Type B pancreatic cell (in vitro differentiated cells): ENCODE measurements at regions not wholly inside any gene's neighbourhood (a gene's known extent, or its start where the extent isn't known, plus 50 kb on each side); places are given as distances from the start of the nearest gene placed in this dataset.
A peak's percentile ranks its signal among the peaks of the same experiment; 100 is the strongest.

Experiments used
- DNase-seq: peaks from one replicate; pipeline ENCODE4 v3.0.0; 2021; ENCODE audit warnings: mixed read lengths; ENCODE audit not compliant: unreplicated experiment; ENCODE audit errors: extremely low spot score
- H3K27ac Mint-ChIP-seq: 2 replicates; pipeline ENCODE4 v1.8.0; 2021; ENCODE audit warnings: mild to moderate bottlenecking, mixed read lengths
- H3K27me3 Mint-ChIP-seq: 2 replicates; pipeline ENCODE4 v1.8.0; 2021; ENCODE audit warnings: mixed read lengths
- H3K36me3 Mint-ChIP-seq: 2 replicates; pipeline ENCODE4 v1.8.0; 2021; ENCODE audit warnings: mixed read lengths
- H3K4me1 Mint-ChIP-seq: one replicate; pipeline ENCODE4 v1.8.0; 2021; ENCODE audit warnings: mixed read lengths; ENCODE audit not compliant: unreplicated experiment
- H3K4me3 Mint-ChIP-seq: 2 replicates; pipeline ENCODE4 v1.8.0; 2021; ENCODE audit warnings: mild to moderate bottlenecking, mixed read lengths
- H3K9me3 Mint-ChIP-seq: 2 replicates; pipeline ENCODE4 v1.8.0; 2021; ENCODE audit warnings: mixed read lengths
- CTCF ChIP-seq: fragments of 200-600 bp; sonication (generic); conservative IDR thresholded peaks from 2 replicates; pipeline ENCODE4 v1.5.0; 2021; ENCODE audit warnings: antibody characterized with exemption, mild to moderate bottlenecking

DNA sequence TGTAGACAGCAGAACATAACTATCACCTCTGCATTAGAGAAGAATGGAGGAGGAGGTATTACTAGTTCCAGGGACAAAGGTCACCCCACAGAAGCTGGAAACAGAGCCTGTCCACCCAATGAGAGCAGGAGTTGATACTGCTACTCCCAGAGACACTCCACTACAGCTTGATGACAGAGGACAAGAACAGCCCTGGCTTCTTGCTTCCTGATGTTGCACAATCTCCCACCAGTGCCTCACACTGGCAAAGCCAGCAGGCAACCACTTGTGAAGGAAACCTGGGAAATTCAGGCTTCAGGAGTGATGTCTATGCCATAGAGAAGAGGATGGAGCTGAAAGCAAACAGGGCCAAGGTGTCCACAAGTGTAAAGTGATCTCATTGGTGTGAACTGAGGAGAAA, 78.0 kb upstream of the POU1F1 start:
- Mint-ChIP-seq H3K27me3 (no peaks in the 10 kb centered on the region), H3K36me3 (no peaks in the 10 kb centered on the region), H3K9me3 (no peaks in the 10 kb centered on the region), H3K4me1 (peaks cover 3% of the 10 kb centered on the region), H3K27ac (no peak overlapping the region), H3K4me3 (no peak overlapping the region)
- no peak for DNase-seq
- no peak for TF ChIP-seq CTCF

DNA sequence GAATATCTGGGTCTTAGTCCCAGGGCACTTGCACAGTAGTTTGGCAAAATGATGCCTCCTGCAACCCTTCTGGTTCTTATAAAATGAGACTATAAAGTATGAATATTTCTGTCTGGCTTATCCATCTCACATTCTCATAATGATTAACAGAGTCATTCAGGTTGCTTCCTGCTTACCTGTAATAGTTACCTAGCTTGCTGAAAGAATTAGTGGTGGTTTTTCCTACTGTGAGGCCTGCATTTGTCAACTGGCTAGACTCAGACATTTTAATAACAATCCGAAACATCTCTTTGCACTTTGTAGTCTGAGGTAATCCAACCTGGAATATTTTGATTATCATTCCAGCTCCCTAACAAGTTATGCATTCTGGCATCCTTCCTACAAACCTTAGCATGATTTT, 75.6 kb upstream of the POU1F1 start:
- H3K36me3 Mint-ChIP-seq: no peaks in the 10 kb centered on the region
- no peak overlapping the region for H3K27ac Mint-ChIP-seq
- peaks cover 3% of the 10 kb centered on the region for H3K4me1 Mint-ChIP-seq
- no peak for DNase-seq
- TF ChIP-seq CTCF: no peak
- H3K27me3 Mint-ChIP-seq: no peaks in the 10 kb centered on the region
- no peak overlapping the region for H3K4me3 Mint-ChIP-seq
- no peaks in the 10 kb centered on the region for H3K9me3 Mint-ChIP-seq

DNA sequence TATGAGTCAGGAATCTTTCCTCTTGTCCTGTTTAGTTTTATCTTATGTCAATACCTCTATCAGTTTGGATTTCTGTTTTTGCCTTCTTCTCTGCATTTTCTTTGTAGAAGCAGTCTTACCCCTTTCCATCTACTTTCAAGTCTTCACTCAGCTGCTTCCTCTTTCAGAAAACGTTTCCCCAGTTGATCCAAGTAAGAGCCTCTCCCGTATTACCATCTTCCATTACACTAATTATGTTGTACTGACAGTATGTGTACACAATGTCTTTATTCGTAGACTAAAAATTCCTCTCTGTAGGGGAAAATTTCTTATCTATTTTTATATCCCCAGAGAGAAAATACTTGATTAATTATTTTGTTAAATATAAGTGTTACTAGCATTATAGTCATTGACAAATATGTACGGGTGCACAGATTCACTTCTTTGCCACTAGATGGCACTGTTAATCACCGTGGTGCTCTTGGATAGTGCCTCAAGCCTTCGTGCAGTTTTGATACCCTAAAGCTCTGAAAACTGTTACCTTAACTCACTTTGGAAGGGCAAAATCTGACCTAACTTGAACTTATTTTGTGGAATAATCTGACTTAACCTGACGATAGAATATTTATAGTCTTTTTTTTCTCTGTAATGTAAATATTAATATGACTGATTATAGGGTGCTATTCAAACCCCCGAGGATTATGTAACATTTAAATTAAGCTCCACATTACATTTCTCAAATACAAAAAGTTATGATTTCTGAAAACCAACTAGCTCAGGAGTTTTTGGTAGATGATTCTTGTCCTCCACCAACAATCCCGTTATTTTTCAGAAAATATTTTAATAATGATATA, 74.2 kb upstream of the POU1F1 start:
- Mint-ChIP-seq H3K4me3 (no peak overlapping the region), H3K27ac (no peak overlapping the region), H3K27me3 (no peaks in the 10 kb centered on the region), H3K36me3 (no peaks in the 10 kb centered on the region), H3K9me3 (no peaks in the 10 kb centered on the region), H3K4me1 (peaks cover 3% of the 10 kb centered on the region)
- no peak for DNase-seq
- TF ChIP-seq CTCF: peak; percentile 98

- H3K36me3 Mint-ChIP-seq: no peaks in the 10 kb centered on the region
- DNase-seq: no peak
- TF ChIP-seq CTCF: no peak
- peaks cover 3% of the 10 kb centered on the region for H3K4me1 Mint-ChIP-seq
- H3K9me3 Mint-ChIP-seq: no peaks in the 10 kb centered on the region
- H3K27ac Mint-ChIP-seq: no peak overlapping the region
- no peak overlapping the region for H3K4me3 Mint-ChIP-seq
- H3K27me3 Mint-ChIP-seq: no peaks in the 10 kb centered on the region
Measured at GRCh38 chr3:87349833-87350232, 73.4 kb upstream of the POU1F1 start.

DNA sequence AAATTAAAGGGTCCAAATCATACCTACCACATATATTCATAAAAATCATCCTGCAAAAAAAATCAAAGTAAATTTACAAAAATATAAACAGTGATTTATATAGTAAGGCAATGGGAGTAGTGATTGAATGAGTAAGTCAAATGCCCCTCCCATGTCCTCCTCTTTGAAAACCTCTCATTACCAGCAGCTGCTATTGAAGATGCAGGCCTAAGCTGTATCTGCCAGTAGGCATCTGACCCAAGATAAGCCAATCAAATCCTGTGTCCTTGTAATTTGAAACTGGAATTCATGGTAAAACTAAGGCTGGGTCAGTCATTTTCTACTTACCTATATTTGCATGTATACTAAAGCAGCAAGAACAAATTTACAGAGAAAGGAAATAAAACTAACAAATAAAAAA, 60.4 kb upstream of the POU1F1 start:
- Mint-ChIP-seq H3K4me3 (no peak overlapping the region), H3K9me3 (peaks cover under 1% of the 10 kb centered on the region), H3K36me3 (no peaks in the 10 kb centered on the region), H3K27me3 (no peaks in the 10 kb centered on the region), H3K27ac (no peak overlapping the region), H3K4me1 (peaks cover 12% of the 10 kb centered on the region)
- no peak for TF ChIP-seq CTCF
- no peak for DNase-seq
